ENCODE measurements at regions not wholly inside any gene's neighbourhood (a gene's known extent, or its start where the extent isn't known, plus 50 kb on each side); places are given as distances from the start of the nearest gene placed in this dataset.
A peak's percentile ranks its signal among the peaks of the same experiment; 100 is the strongest.
"Not testable (repeated sequence)": the region's sequence is repeated elsewhere in the genome, so short reads cannot be mapped to it uniquely, and the experiment has no call there.

GRCh38 chrY:7588176-7588575 lies 676.6 kb upstream of the AMELY start:
- not testable (repeated sequence) for H3K27ac ChIP-seq; DNase-seq (ENCODE audit: low read depth, low spot score)

- DNase-seq (ENCODE audit: low read depth, low spot score) = no peak
- peak overlapping the region; percentile 39 for H3K27ac ChIP-seq
Measured at GRCh38 chrY:7562541-7562940, 651.0 kb upstream of the AMELY start.

GRCh38 chrY:7557675-7558074 lies 646.1 kb upstream of the AMELY start:
- no peak for DNase-seq (ENCODE audit: low read depth, low spot score)
- no peak overlapping the region for H3K27ac ChIP-seq

- no peak overlapping the region for H3K27ac ChIP-seq
Measured at GRCh38 chrY:7555006-7555405, 643.5 kb upstream of the AMELY start.

GRCh38 chrY:7545060-7545459 lies 633.5 kb upstream of the AMELY start:
- no peak overlapping the region for H3K27ac ChIP-seq
- DNase-seq (ENCODE audit: low read depth, low spot score) = no peak

More at GRCh38 chrY:7555006-7555405, 643.5 kb upstream of the AMELY start:
- DNase-seq (ENCODE audit: low read depth, low spot score) = no peak

- DNase-seq (ENCODE audit: low read depth, low spot score) = peak; percentile 20
- no peak overlapping the region for H3K27ac ChIP-seq
Measured at GRCh38 chrY:7544172-7544770, 632.7 kb upstream of the AMELY start.

GRCh38 chrY:7543506-7543905 lies 632.0 kb upstream of the AMELY start:
- no peak for DNase-seq (ENCODE audit: low read depth, low spot score)
- H3K27ac ChIP-seq = no peak overlapping the region

- no peak overlapping the region for H3K27ac ChIP-seq
- no peak for DNase-seq (ENCODE audit: low read depth, low spot score)
Measured at GRCh38 chrY:7542256-7542858, 630.8 kb upstream of the AMELY start.

GRCh38 chrY:7529396-7529795 lies 617.8 kb upstream of the AMELY start:
- H3K27ac ChIP-seq = no peak overlapping the region
- DNase-seq (ENCODE audit: low read depth, low spot score) = peak; percentile 3

- not testable (repeated sequence) for H3K27ac ChIP-seq; DNase-seq (ENCODE audit: low read depth, low spot score)
Measured at GRCh38 chrY:7527568-7527967, 616.0 kb upstream of the AMELY start.

- no peak for DNase-seq (ENCODE audit: low read depth, low spot score)
- H3K27ac ChIP-seq = no peak overlapping the region
Measured at GRCh38 chrY:7518387-7518786, 606.8 kb upstream of the AMELY start.

GRCh38 chrY:7516268-7516667 lies 604.7 kb upstream of the AMELY start:
- H3K27ac ChIP-seq = no peak overlapping the region

GRCh38 chrY:7515812-7516211 lies 604.3 kb upstream of the AMELY start:
- no peak overlapping the region for H3K27ac ChIP-seq

More at GRCh38 chrY:7516268-7516667, 604.7 kb upstream of the AMELY start:
- no peak for DNase-seq (ENCODE audit: low read depth, low spot score)

GRCh38 chrY:7502896-7503295 lies 591.3 kb upstream of the AMELY start:
- H3K27ac ChIP-seq = peak overlapping the region; percentile 75
- DNase-seq (ENCODE audit: low read depth, low spot score) = no peak

More at GRCh38 chrY:7515812-7516211, 604.3 kb upstream of the AMELY start:
- DNase-seq (ENCODE audit: low read depth, low spot score) = no peak

- peak overlapping the region; percentile 75 for H3K27ac ChIP-seq
- DNase-seq (ENCODE audit: low read depth, low spot score) = peak; percentile 53
Measured at GRCh38 chrY:7501236-7501635, 589.7 kb upstream of the AMELY start.

GRCh38 chrY:7496001-7496400 lies 584.4 kb upstream of the AMELY start:
- H3K27ac ChIP-seq = no peak overlapping the region
- DNase-seq (ENCODE audit: low read depth, low spot score) = no peak

- not testable (repeated sequence) for H3K27ac ChIP-seq; DNase-seq (ENCODE audit: low read depth, low spot score)
Measured at GRCh38 chrY:7484455-7485285, 573.1 kb upstream of the AMELY start.

GRCh38 chrY:7471976-7472375 lies 560.4 kb upstream of the AMELY start:
- no peak overlapping the region for H3K27ac ChIP-seq
- no peak for DNase-seq (ENCODE audit: low read depth, low spot score)

- DNase-seq (ENCODE audit: low read depth, low spot score) = no peak
- no peak overlapping the region for H3K27ac ChIP-seq
Measured at GRCh38 chrY:7470037-7470436, 558.5 kb upstream of the AMELY start.

GRCh38 chrY:7468951-7469745 lies 557.6 kb upstream of the AMELY start:
- H3K27ac ChIP-seq = peak overlapping the region; percentile 94
- DNase-seq (ENCODE audit: low read depth, low spot score) = no peak

All from epithelial cell of prostate (primary cell).